Daoy (cell line): ENCODE measurements at regions not wholly inside any gene's neighbourhood (a gene's known extent, or its start where the extent isn't known, plus 50 kb on each side); places are given as distances from the start of the nearest gene placed in this dataset.
"Not testable (repeated sequence)": the region's sequence is repeated elsewhere in the genome, so short reads cannot be mapped to it uniquely, and the experiment has no call there.

Source experiments
- DNase-seq: peaks from one replicate; pipeline ENCODE4 v3.0.0-alpha.2; 2015; ENCODE audit warnings: low read depth

DNA sequence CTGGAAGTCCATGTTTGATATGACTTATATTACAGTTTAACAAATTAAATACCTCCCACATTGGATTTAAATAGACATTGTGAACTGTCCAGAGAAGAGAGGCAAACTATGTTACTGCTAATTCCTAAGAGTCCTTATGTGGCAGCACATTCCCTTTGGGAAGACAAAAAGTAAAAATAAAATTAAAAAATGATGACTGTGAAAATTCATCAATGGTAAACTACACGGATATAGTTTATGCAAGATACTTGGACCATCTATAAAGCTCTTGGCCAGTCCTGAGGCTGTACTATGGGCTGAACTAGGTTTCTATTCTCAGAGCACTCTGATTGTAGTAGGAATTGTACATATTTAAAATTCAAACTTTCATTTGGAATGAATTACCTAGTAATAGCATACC, 206.4 kb downstream of the LRRK2 start:
- DNase-seq = no peak

GRCh38 chr12:40435251-40435650, 210.5 kb downstream of the LRRK2 start:
- DNase-seq = no peak

GRCh38 chr12:40435951-40436350, 211.2 kb downstream of the LRRK2 start:
- no peak for DNase-seq

GRCh38 chr12:40436564-40436963, 211.8 kb downstream of the LRRK2 start:
- no peak for DNase-seq

- DNase-seq = peak; percentile 3
Measured at GRCh38 chr12:40439771-40440492, 215.1 kb downstream of the LRRK2 start.

- DNase-seq = no peak
Measured at GRCh38 chr12:40444174-40444573, 219.4 kb downstream of the LRRK2 start.

GRCh38 chr12:40446385-40446784, 221.6 kb downstream of the LRRK2 start:
- no peak for DNase-seq

DNA sequence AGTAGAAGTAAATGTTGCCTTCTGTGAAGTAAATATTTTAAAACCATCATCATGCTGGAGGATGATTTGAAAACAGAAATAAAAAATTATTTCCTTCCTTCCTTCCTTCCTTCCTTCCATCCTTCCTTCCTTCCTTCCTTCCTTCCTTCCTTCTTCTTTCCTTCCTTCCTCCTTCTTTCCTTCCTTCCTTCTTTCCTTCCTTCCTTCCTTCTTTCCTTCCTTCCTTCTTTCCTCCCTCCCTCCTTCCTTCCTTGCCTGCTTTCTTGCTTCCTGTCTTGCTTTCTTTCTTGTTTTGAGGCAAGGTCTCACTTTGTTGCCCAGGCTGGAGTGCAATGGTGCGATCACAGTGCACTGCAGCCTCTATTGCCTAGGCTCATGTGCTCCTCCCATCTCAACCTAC, 223.7 kb downstream of the LRRK2 start:
- DNase-seq = not testable (repeated sequence)

- DNase-seq = no peak
Measured at GRCh38 chr12:40451661-40452060, 226.9 kb downstream of the LRRK2 start.

- DNase-seq = no peak
Measured at GRCh38 chr12:40464121-40464520, 228.1 kb upstream of the CNTN1 start.

- no peak for DNase-seq
Measured at GRCh38 chr12:40469736-40470135, 222.5 kb upstream of the CNTN1 start.

DNA sequence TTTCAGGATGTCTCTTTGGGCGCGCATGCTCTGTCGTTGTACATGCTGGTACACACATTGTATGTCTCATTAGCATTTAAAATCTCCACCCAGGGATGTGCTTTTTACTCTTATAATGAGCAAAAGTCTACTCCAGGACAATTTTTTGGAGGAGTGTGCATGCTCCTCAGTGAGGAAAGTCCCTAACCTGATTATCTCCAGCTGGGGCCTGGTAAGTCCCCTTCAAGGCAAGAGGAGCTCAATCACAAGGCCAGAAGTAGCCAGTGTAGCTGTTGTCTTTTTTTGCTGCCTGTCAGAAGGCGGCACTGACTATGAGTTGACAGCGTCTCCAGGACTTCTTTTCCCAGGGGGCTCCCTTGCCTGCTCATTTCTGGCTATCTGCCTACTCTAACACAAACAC, 218.3 kb upstream of the CNTN1 start:
- DNase-seq = no peak

DNA sequence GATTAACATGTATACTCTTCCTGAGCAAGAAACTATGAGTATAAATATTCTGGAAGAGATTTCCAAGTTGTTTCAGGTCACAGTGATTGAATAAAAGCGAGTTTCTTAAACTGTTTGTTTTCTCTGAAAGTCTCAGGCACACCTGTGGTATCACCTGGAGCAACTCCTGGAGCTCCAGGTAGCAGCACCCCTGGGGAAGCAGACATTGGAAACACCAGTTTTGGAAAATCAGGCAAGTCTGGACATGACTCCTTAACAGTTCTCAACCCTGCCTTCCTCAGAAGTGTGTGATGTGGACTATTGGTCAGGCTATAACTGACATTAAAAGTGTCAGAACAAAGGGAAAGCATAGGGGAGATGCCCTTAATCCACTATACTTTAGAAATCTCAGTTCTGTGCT, 217.6 kb upstream of the CNTN1 start:
- no peak for DNase-seq

DNA sequence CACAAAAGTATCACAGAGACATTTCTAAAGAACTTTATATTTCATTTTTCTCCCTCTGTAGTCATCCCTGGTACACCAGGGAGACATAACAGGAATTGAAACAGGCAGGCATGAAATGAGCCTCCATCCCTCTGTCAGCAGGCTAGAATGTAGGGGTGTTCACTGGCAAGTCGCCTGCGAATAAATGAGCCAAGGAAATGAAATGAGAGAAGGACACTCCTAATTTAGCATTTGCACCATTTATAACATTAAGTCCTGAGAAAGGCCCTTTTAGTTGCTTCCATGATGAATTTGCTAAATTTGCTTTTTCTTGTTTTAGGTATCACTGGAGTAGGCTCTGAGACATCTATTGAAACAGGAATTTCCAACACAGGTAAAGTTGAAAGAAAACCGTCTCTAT, 192.4 kb upstream of the CNTN1 start:
- DNase-seq = no peak

- DNase-seq = no peak
Measured at GRCh38 chr12:40502322-40502721, 189.9 kb upstream of the CNTN1 start.

GRCh38 chr12:40505327-40505726, 186.9 kb upstream of the CNTN1 start:
- no peak for DNase-seq

DNA sequence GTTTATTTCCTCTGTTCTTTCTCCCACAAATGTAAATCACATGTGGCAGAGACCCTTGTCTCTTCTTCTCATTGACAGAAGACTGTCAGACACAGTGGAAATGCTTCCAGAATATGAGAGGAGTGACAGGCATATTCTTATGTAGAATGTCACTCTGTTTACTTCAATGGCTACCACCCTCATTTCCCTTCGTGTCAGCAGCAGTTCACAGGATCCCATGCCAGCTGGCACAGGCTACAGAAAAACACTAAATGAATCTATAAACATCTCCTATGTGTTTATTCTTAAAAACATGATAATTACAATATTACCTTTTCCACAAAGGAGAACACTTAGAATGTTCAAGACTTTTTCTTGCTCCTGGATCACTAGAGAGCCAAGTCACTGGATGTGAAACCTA, 183.8 kb upstream of the CNTN1 start:
- DNase-seq = no peak

- no peak for DNase-seq
Measured at GRCh38 chr12:40511341-40511740, 180.9 kb upstream of the CNTN1 start.

DNA sequence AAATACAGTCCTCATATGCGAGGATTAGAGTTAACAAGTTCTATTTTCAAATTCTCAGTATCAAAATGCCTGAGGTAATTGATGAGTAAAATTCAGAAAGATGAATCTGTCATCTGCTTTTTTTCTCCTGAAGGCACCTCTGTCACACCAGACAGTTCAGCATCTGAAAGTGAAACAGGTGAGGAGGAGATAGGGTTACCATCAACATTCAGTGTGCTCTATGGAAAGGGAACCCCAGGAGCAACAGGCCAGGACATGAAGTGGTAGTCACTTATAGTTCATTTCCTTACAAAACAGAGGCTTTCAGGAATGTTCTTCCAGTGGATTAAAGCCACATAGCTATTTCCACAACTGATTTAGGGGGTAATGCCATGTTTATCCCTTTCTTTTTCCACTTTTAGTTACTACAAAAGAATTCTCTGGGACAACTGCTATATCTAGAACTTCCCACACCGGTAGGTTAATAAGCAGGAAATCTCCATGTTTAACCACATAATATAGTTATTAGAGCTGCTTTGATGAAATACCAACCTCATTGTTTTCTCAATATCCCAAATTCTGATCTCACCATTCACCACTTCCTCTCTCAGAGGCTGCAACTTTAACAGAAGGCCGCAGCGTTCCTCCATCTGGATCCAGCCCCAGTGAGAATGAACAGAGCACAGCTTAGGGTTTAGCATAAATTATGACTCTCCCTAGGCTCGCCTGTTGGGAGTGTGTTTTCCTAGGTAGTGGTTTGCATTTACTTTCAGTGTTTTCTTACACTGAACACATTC, 177.0 kb upstream of the CNTN1 start:
- no peak for DNase-seq

- no peak for DNase-seq
Measured at GRCh38 chr12:40522837-40523236, 169.4 kb upstream of the CNTN1 start.

- no peak for DNase-seq
Measured at GRCh38 chr12:40525054-40525453, 167.2 kb upstream of the CNTN1 start.

DNA sequence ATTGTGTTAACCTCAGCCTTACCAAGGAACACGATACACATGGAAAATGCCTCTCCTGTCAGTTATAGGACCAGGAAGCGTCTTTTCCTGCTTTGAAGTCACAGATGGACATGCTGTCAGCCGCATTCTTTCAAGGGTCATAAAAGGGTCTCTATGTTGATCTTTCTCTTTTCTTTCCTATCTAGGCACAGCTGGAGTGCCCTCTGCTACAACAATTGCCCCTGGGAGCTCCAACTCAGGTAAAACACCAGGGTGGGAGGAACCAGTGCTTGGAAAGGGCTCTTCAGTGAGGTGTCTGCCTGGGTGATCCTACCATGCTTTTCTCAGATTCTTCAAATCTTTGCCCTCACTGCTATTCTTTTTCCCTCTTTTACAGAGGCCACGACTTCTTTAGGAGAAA, 157.4 kb upstream of the CNTN1 start:
- DNase-seq = no peak

GRCh38 chr12:40551466-40551865, 140.8 kb upstream of the CNTN1 start:
- DNase-seq = no peak

- DNase-seq = no peak
Measured at GRCh38 chr12:40552868-40553267, 139.4 kb upstream of the CNTN1 start.
